RPMI8226 (cell line): ENCODE measurements at regions not wholly inside any gene's neighbourhood (a gene's known extent, or its start where the extent isn't known, plus 50 kb on each side); places are given as distances from the start of the nearest gene placed in this dataset.
"Not testable (repeated sequence)": the region's sequence is repeated elsewhere in the genome, so short reads cannot be mapped to it uniquely, and the experiment has no call there.

Experiments
- DNase-seq: peaks from one replicate; pipeline ENCODE4 v3.0.0-alpha.2; 2015

GRCh38 chrX:786441-786881, 155.9 kb downstream of the SHOX start:
- DNase-seq: no peak

GRCh38 chrX:784829-785228, 154.2 kb downstream of the SHOX start:
- DNase-seq: no peak

DNA sequence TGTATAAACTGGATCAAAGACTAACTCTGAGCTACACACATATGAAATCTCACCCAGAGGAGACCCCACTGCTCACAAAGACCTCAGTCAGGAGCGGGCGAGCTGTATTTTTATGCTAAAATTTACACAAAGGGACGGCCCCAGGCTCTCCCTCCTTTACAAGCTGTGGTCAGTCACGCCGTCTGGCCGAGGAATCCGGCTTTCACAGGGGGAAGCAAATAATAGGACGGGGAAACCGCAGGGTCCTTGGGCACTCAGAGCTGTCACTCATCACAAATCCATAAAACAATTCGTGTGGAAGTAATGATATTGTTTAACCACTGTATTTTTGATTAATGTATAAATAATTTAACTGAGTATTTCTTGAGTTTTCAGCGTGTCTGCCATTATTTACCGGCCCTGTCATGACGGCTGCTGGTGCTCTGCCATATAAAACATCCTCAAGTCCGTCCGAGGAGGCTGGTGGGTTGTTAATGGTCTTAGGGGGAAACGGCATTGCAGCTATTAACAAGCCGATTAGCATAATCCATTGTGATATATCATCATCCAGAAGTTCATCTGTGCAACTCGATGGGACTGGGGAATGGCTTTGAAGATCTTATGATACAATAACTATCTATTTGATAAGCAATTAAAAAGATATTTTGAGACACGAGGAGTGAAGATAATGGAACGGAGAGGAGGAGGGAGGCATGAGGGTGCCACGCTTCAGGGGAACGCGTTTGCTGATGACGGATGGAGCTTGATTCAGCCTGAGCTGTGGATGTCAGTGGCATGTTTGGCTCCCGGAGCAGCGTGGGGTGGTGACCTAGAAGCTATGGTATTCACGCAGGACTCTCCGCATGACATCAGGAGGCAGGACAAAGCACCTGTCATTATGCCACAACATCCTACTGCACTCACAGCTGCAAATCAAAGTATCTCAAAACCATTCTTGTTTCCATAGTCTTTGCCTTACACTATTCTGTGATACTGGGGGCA, 150.9 kb downstream of the SHOX start:
- DNase-seq: no peak

GRCh38 chrX:776529-777230, 146.1 kb downstream of the SHOX start:
- DNase-seq: no peak

- no peak for DNase-seq
These were observed 145.5 kb downstream of the SHOX start for GRCh38 chrX:776061-776460.

DNA sequence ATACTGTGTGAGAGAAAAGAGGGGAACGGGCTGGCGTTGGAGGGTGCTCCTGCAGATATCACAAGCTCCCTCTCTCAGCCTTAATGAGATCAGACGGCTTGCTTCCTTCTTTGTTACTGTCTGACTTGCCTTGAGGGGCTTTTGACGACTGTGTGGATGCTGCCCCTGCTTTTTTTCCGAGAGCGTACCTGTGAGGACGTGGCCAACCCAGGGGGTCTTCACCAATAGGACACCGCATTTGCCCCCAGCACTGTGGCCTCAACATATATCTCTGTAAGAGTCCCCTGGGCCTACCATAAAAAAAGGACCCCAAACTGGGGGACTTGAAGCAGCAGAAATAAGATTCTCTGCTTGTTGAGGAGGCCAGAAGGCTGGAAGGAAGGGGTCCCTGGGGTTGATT, 143.9 kb downstream of the SHOX start:
- no peak for DNase-seq

DNA sequence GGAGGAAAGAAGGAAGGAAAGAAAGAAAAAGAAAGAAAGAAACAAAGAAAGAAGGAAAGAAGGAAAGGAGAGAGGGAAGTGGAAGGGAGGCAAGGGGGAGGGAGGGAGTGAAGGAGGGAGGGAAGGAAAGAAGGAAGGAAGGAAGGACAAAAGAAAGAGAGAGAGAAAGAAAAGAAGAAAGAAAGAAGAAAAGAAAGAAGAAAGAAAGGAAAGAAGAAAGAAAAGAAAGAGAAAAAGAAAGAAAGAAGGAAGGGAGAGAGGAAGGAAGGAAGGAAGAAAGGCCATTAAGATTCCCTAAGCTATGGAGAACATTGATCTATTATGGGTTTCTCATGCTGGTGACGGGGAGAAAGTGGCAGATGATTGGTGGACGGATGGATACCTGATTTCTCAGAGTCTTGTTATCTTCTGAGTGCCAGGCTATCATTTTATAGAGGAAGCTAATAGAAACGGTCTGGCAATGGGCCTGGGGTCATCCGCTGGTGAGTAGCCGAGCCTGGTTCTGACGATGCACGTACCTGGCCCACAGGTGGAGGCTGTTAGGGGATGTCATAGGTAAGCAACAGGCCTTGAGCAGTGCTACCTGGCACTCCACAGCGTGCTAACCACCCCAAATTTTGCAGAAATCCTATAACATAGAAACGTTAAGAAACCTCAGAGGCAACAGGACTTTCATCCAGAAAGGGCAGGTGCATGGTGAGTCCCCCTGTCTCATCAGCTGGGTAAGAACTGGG, 142.9 kb downstream of the SHOX start:
- DNase-seq: no peak

DNA sequence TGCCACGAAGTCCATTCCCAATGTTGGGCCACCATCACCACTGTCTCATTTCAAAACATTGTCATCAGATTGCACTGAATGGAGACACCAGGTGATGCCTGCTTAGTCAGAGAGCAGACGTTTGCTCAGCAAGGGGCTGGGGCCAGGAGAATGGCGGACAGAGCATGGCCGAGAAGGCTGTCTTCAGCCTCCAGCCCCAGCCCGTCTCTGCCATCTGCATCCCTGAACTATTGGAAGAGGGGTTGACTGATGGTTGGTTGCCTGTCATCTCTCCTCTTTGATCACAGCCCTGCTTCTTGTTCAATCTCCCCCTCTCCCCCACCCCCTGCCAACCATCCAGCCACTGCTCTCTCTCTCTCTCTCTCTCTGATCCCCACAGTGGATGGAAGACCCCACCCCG, 140.9 kb downstream of the SHOX start:
- DNase-seq: no peak

DNA sequence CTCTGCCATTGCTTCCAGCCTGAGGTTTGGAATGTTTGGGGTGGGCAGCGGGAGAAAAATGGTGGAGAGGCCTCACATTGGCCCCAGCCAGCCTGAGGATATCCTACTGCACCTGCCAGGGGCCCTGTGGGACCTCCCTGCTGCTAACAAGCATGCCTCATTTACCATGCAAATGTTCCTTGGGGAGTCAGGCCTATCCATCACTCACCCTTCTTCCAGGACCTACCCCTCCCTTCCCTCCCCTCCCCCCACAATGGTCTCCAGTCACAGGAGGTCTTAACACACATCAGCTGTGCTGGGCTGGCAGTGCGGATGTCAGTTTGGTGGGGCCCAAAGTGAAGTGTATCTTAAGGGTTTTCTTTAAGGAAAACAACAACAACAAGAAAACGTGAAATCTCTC, 139.2 kb downstream of the SHOX start:
- DNase-seq: no peak

DNA sequence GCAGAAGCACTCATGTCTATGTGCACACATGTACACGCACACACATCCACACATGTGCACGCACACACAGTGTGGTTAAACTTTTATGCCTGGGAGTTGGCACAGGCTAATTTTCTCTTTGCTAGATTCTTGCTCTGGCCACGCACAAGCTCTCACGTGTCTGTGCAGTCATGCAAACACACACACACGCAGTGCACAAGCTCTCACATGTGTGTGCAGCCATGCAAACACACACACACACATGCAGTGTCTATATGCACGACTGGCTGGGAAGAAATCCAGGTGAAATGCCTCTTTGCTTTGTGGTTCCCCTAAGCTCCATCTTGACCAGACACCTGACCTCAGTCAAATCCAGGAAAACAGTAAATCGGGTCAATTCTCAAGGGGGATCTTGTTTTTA, 138.0 kb downstream of the SHOX start:
- no peak for DNase-seq

DNA sequence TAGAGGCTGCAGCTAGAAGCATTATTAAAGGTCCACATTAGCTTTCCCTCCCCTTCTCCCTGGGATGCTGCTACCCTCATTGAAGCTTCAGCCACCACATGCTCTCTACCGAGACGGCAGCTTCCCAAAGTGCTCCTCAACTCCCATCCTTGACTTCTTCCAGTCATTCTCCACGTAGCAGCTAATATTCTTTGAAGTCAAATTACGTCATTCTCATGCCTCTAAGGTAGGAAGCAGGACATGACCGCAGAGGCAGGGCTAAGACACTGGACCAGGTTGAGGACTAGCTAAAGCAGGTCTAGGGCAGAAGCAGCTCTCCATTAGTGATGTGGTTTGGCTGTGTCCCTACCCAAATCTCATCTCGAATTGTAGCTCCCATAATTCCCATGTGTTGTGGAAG, 128.3 kb downstream of the SHOX start:
- no peak for DNase-seq

DNA sequence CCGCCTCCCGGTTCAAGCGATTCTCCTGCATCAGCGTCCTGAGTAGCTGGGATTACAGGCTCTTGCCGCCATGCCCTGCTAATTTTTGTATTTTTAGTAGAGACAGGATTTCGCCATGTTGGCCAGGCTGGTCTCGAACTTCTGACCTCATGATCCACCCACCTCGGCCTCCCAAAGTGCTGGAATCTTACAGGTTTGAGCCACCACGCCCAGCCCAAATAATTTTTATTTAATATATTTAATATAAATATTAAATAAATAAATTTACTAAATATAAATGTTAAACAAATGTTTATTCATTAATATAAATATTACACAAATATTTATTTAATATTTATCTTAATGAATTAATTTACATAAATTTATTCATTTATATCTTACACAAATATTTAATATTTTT, 120.2 kb downstream of the SHOX start:
- DNase-seq: no peak

- DNase-seq: peak; percentile 16
These were observed 119.7 kb downstream of the SHOX start for GRCh38 chrX:750263-750662.

DNA sequence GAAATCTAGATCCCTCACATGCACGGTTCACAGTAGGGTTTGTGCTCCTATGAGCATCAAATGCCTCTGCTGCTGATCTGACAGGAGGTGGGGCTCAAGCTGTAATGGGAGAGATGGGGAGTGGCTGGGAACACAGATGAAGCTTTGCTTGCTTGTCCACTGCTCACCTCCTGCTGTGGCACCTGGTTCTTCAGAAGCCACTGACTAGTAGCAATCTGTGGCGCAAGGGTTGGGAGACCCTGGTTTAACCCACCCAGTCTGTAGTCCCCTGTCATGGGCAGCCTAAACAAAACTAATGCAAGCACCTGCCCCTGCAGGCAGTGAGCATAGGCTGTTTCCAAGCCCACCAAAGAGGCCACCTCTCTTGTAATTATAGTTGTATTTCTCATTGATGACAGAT, 116.6 kb downstream of the SHOX start:
- no peak for DNase-seq

GRCh38 chrX:739611-740010, 109.0 kb downstream of the SHOX start:
- no peak for DNase-seq

- not testable (repeated sequence) for DNase-seq
These were observed 106.4 kb downstream of the SHOX start for GRCh38 chrX:737021-737420.

GRCh38 chrX:734362-734761, 103.8 kb downstream of the SHOX start:
- no peak for DNase-seq

DNA sequence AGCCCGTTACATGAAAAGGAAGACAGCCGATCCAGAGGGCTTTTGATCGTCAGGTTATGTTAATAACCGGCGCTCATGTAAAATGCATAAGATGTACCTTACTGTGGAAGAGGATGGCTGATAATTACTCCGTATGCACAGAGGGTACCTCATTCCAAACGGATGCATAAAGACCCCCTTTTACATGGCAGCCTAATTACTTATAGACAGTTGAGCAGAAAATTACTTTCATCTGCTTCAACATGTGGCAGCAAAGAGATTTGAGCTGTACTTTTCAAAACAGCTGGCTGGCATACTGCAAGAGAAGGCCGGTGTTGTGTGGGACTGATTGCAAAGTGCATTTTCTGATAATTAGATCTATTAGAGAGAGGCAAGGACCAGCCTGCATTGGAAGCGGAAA, 103.4 kb downstream of the SHOX start:
- DNase-seq: no peak

DNA sequence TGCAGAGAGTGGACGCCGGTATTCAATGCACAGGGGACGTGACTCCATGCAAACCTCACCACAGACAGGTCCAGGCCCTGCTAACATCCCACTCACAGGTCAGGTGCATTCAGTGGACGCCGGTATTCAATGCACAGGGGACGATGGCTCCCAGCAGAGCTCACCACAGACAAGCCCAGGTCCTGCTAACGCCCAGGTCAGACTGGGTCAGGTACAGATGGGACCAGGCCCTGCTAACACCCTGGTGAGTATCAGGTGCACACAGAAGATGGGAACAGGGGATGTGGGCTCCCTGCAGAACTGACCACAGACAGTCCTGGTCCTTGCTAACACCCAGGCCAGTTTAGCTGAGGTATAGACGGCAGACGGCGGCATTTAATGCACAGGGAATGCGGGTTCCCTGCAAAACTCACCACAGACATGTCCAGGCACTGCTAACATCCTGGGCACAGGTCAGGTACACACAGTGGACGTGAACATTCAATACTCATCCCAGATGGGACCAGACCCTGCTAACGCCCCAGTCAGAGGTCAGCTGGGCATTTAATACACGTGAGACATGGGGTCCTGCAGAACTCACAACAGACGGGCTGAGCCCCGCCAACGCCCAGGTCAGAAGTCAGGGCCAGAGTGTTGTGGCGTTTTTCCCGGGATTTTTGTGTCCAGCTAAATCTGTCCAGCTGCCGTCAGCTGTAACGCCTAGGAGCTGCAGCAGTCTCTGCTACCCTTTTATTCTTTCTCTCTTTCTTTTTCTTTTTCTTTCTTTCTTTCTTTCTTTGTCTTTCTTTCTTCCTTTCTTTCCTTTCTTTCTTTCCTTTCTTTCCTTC, 99.2 kb downstream of the SHOX start:
- no peak for DNase-seq

GRCh38 chrX:729101-729500, 98.5 kb downstream of the SHOX start:
- DNase-seq: not testable (repeated sequence)

DNA sequence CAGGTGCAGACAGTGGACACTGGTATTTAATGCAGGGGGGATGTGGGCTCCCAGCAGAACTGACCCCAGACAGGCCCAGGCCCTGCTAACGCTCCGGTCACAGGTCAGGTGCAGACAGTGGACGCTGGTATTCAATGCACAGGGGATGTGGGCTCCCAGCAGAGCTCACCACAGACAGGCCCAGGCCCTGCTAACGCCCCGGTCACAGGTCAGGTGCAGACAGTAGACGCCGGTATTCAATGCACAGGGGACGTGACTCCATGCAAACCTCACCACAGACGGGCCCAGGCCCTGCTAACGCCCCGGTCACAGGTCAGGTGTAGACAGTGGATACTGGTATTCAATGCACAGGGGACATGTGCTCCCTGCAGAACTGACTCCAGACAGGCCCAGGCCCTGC, 98.0 kb downstream of the SHOX start:
- not testable (repeated sequence) for DNase-seq
